ENCODE measurements at regions not wholly inside any gene's neighbourhood (a gene's known extent, or its start where the extent isn't known, plus 50 kb on each side); places are given as distances from the start of the nearest gene placed in this dataset.

DNA sequence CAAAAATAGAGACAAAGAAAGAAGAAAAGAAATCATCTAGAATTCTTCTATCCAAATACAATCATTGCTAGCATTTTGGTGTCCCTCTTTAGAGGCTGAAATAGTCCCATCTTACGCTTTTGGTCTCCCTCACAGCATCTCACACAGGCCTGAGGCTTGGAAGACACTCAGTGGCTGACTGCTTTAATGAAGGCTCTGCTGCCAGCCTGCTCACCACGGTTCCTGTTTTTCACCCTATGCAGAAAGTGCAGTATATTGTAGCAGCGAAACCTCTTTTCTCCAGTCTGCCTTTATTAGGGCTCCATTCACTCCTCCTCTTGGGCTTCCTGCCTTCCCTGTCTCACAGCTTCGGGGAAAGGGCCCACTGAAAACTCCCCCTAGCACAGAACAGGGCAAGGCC lies 102.2 kb downstream of the JCAD start:
- H3K36me3 ChIP-seq (ENCODE audit: control insufficient read depth, insufficient read depth, low read length): no peaks in the 10 kb centered on the region
- peaks cover 4% of the 10 kb centered on the region for H3K4me1 ChIP-seq (ENCODE audit: control insufficient read depth, extremely low read depth, insufficient read depth, low read length)
- H3K4me3 ChIP-seq (replicated peaks in 1 of 4; ENCODE audit: control extremely low read depth in 1 of 4, insufficient read depth in 1 of 4, low read depth in 3 of 4, low read length in 4 of 4): no peak overlapping the region
- no peaks in the 10 kb centered on the region for H4K20me1 ChIP-seq (ENCODE audit: control insufficient read depth, extremely low read depth, insufficient read depth, low read length)
- no peak for DNase-seq (ENCODE audit: low read depth in 2 of 2)
- no peak overlapping the region for H3K27ac ChIP-seq (ENCODE audit: insufficient read depth, low read length)
- no peaks in the 10 kb centered on the region for H3K79me2 ChIP-seq (ENCODE audit: control insufficient read depth, insufficient read depth, low read length)
- H3K27me3 ChIP-seq (ENCODE audit: control insufficient read depth, insufficient read depth, low read length): no peaks in the 10 kb centered on the region
- H2AFZ ChIP-seq (ENCODE audit: low read length): no peak overlapping the region
- no peak overlapping the region for H3K9ac ChIP-seq (ENCODE audit: insufficient read depth, low read length)
- H3K4me2 ChIP-seq (ENCODE audit: extremely low read depth, insufficient read depth, low read length): no peak overlapping the region
- TF ChIP-seq EZH2 (IDR thresholded peaks at IDR 0.05; ENCODE audit: low read length, missing control alignments): no peak
- TF ChIP-seq, protein P1, sequence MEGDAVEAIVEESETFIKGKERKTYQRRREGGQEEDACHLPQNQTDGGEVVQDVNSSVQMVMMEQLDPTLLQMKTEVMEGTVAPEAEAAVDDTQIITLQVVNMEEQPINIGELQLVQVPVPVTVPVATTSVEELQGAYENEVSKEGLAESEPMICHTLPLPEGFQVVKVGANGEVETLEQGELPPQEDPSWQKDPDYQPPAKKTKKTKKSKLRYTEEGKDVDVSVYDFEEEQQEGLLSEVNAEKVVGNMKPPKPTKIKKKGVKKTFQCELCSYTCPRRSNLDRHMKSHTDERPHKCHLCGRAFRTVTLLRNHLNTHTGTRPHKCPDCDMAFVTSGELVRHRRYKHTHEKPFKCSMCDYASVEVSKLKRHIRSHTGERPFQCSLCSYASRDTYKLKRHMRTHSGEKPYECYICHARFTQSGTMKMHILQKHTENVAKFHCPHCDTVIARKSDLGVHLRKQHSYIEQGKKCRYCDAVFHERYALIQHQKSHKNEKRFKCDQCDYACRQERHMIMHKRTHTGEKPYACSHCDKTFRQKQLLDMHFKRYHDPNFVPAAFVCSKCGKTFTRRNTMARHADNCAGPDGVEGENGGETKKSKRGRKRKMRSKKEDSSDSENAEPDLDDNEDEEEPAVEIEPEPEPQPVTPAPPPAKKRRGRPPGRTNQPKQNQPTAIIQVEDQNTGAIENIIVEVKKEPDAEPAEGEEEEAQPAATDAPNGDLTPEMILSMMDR (conservative IDR thresholded peaks at IDR 0.05 in 1 of 2, IDR thresholded peaks at IDR 0.05 in 1 of 2; ENCODE audit: low read depth in 1 of 2, low read length in 2 of 2): no peak
- no peaks in the 10 kb centered on the region for H3K9me3 ChIP-seq (ENCODE audit: control insufficient read depth, insufficient read depth, low read depth, low read length)

DNA sequence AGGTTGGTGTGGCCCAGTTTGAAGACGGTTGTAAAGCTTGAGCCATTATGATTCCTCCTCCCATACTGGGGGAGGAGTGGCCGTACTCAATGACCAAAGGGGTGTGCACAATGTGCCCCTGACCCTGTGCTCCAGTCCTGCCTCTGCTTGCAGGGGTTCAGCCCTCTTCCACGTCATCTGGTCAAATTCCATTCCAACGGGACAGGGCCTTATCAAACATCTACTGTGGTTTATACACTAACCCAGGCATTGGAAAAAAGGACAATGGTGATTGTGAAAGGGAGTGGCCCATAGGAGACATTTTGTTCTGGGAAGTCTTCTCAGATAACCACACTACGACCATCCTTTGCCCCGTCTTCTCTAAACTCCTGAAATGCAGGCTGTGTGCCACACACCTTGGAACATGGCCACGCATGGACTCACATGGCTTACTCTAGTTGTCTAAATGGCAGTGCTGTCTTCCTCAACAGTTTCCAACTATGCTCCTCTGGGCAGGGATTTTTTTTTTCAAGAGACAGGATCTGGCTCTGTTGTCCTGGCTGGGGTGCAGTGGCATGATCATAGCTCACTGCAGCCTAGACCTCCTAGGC lies 103.0 kb downstream of the JCAD start:
- H2AFZ ChIP-seq (ENCODE audit: low read length): no peak overlapping the region
- no peaks in the 10 kb centered on the region for H3K27me3 ChIP-seq (ENCODE audit: control insufficient read depth, insufficient read depth, low read length)
- peaks cover 10% of the 10 kb centered on the region for H3K4me1 ChIP-seq (ENCODE audit: control insufficient read depth, extremely low read depth, insufficient read depth, low read length)
- no peak for DNase-seq (ENCODE audit: low read depth in 2 of 2)
- H3K27ac ChIP-seq (ENCODE audit: insufficient read depth, low read length): no peak overlapping the region
- no peaks in the 10 kb centered on the region for H3K36me3 ChIP-seq (ENCODE audit: control insufficient read depth, insufficient read depth, low read length)
- TF ChIP-seq, protein P1 (conservative IDR thresholded peaks at IDR 0.05 in 1 of 2, IDR thresholded peaks at IDR 0.05 in 1 of 2; ENCODE audit: low read depth in 1 of 2, low read length in 2 of 2): no peak
- no peak for TF ChIP-seq EZH2 (IDR thresholded peaks at IDR 0.05; ENCODE audit: low read length, missing control alignments)
- H3K9ac ChIP-seq (ENCODE audit: insufficient read depth, low read length): no peak overlapping the region
- no peaks in the 10 kb centered on the region for H4K20me1 ChIP-seq (ENCODE audit: control insufficient read depth, extremely low read depth, insufficient read depth, low read length)
- no peaks in the 10 kb centered on the region for H3K79me2 ChIP-seq (ENCODE audit: control insufficient read depth, insufficient read depth, low read length)
- no peak overlapping the region for H3K4me3 ChIP-seq (replicated peaks in 1 of 4; ENCODE audit: control extremely low read depth in 1 of 4, insufficient read depth in 1 of 4, low read depth in 3 of 4, low read length in 4 of 4)
- H3K9me3 ChIP-seq (ENCODE audit: control insufficient read depth, insufficient read depth, low read depth, low read length): no peaks in the 10 kb centered on the region
- H3K4me2 ChIP-seq (ENCODE audit: extremely low read depth, insufficient read depth, low read length): no peak overlapping the region

DNA sequence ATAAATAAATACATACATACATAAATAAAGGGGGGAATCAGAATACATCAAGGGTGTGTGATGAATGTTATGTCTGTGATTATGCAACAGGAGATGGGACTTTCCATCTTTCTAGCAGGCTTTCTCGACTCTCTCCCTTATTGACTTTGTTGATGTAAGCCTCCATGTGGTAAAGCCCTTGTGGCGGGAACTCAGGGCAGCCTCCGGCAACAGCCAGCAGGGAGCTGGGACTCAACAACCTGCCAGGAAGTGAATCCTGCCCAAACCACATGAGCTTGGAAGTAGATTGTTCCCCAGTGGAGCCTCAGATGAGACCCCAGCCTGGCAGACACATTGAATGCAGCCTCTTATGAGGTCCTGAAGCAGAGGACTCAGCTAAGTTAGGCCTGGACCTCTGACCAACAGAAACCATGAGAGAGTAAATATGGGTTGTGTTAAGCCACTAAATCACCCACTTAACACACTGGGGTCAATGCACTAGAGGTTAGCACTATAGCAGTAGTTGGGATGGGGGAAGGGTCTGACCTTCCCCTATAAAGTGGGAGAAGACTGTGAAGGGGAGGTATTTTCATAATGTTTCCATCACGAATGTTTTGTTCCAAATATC lies 104.0 kb downstream of the JCAD start:
- peak in 1 of 2 donors; percentile 72 for DNase-seq (ENCODE audit: low read depth in 2 of 2)
- no peak overlapping the region for H2AFZ ChIP-seq (ENCODE audit: low read length)
- TF ChIP-seq, protein P1 (conservative IDR thresholded peaks at IDR 0.05 in 1 of 2, IDR thresholded peaks at IDR 0.05 in 1 of 2; ENCODE audit: low read depth in 1 of 2, low read length in 2 of 2): no peak
- TF ChIP-seq EZH2 (IDR thresholded peaks at IDR 0.05; ENCODE audit: low read length, missing control alignments): no peak

More for the DNA sequence above, 104.0 kb downstream of the JCAD start:
- H3K9me3 ChIP-seq (ENCODE audit: control insufficient read depth, insufficient read depth, low read depth, low read length): no peaks in the 10 kb centered on the region
- no peak overlapping the region for H3K27ac ChIP-seq (ENCODE audit: insufficient read depth, low read length)
- no peaks in the 10 kb centered on the region for H3K79me2 ChIP-seq (ENCODE audit: control insufficient read depth, insufficient read depth, low read length)
- H3K36me3 ChIP-seq (ENCODE audit: control insufficient read depth, insufficient read depth, low read length): no peaks in the 10 kb centered on the region
- H4K20me1 ChIP-seq (ENCODE audit: control insufficient read depth, extremely low read depth, insufficient read depth, low read length): no peaks in the 10 kb centered on the region
- H3K9ac ChIP-seq (ENCODE audit: insufficient read depth, low read length): no peak overlapping the region
- peaks cover 16% of the 10 kb centered on the region for H3K4me1 ChIP-seq (ENCODE audit: control insufficient read depth, extremely low read depth, insufficient read depth, low read length)
- H3K27me3 ChIP-seq (ENCODE audit: control insufficient read depth, insufficient read depth, low read length): no peaks in the 10 kb centered on the region
- no peak overlapping the region for H3K4me2 ChIP-seq (ENCODE audit: extremely low read depth, insufficient read depth, low read length)
- H3K4me3 ChIP-seq (replicated peaks in 1 of 4; ENCODE audit: control extremely low read depth in 1 of 4, insufficient read depth in 1 of 4, low read depth in 3 of 4, low read length in 4 of 4): no peak overlapping the region

Data from fibroblast of lung (primary cell).